NCI-H524 treated with DMSO at 0.1 percent for 48 hours (cell line): ENCODE measurements at regions not wholly inside any gene's neighbourhood (a gene's known extent, or its start where the extent isn't known, plus 50 kb on each side); places are given as distances from the start of the nearest gene placed in this dataset.
"Not testable (repeated sequence)": the region's sequence is repeated elsewhere in the genome, so short reads cannot be mapped to it uniquely, and the experiment has no call there.

ENCODE experiments used
- DNase-seq: peaks from one replicate; lab custom pipeline; 2025; lab: John Stamatoyannopoulos, UW

GRCh38 chr6:87763276-87763675 is 61.2 kb upstream of the AKIRIN2 start:
- DNase-seq, result no peak

- no peak for DNase-seq
Measured at GRCh38 chr6:87762116-87762515, 60.1 kb upstream of the AKIRIN2 start.

- no peak for DNase-seq
Measured at GRCh38 chr6:87757792-87758191, 55.8 kb upstream of the AKIRIN2 start.

- DNase-seq, result no peak
Measured at GRCh38 chr6:87756858-87757257, 54.8 kb upstream of the AKIRIN2 start.

GRCh38 chr6:87755708-87756671 is 54.0 kb upstream of the AKIRIN2 start:
- DNase-seq, result no peak

GRCh38 chr6:87754828-87755227 is 52.8 kb upstream of the AKIRIN2 start:
- no peak for DNase-seq

- no peak for DNase-seq
Measured at GRCh38 chr6:87753131-87753685, 51.2 kb upstream of the AKIRIN2 start.

- not testable (repeated sequence) for DNase-seq
Measured at GRCh38 chr6:87752503-87752902, 50.5 kb upstream of the AKIRIN2 start.
